ENCODE measurements at regions not wholly inside any gene's neighbourhood (a gene's known extent, or its start where the extent isn't known, plus 50 kb on each side); places are given as distances from the start of the nearest gene placed in this dataset.

GRCh38 chr13:90995001-90995400, 352.5 kb upstream of the MIR17HG start:
- 77% methylated on average over 3 of the region's 3 CpGs for WGBS
- Histone ChIP-seq H3K27me3 (ENCODE audit: control insufficient read depth in 4 of 4, insufficient read depth in 4 of 4, low read length in 3 of 4) (peaks cover 0 to 4% (median 0%) of the 10 kb centered on the region in 4 donors), H3K4me3 (ENCODE audit: low read depth in 1 of 3, low read length in 3 of 3) (no peak overlapping the region), H3K27ac (ENCODE audit: low read depth in 1 of 2, low read length in 2 of 2) (no peak overlapping the region), H3K9me3 (ENCODE audit: control insufficient read depth in 4 of 4, low read length in 3 of 4) (no peaks in the 10 kb centered on the region), H3K9ac (ENCODE audit: low read depth in 1 of 2, low read length in 2 of 2) (no peak overlapping the region), H3K36me3 (ENCODE audit: control insufficient read depth in 4 of 4, insufficient read depth in 3 of 4, low read depth in 1 of 4, low read length in 3 of 4) (no peaks in the 10 kb centered on the region), H3K4me1 (ENCODE audit: control insufficient read depth in 4 of 4, insufficient read depth in 4 of 4, low read length in 3 of 4) (no peaks in the 10 kb centered on the region)
- no peak for TF ChIP-seq SP1 (IDR thresholded peaks at IDR 0.05)
- TF ChIP-seq YY1 (IDR thresholded peaks at IDR 0.05), result no peak
- no peak for TF ChIP-seq MAX (IDR thresholded peaks at IDR 0.05)
- no peak for TF ChIP-seq CTCF (IDR thresholded peaks at IDR 0.05; ENCODE audit: low read depth, low read length, missing input control)
- no peak for TF ChIP-seq GABPA (IDR thresholded peaks at IDR 0.05 in 1 of 2, conservative IDR thresholded peaks at IDR 0.05 in 1 of 2)
- TF ChIP-seq FOXA2 (IDR thresholded peaks at IDR 0.05), result no peak
- no peak for TF ChIP-seq NR2F2 (IDR thresholded peaks at IDR 0.05)
- no peak for TF ChIP-seq RXRA (IDR thresholded peaks at IDR 0.05)
- no peak for TF ChIP-seq TAF1 (conservative IDR thresholded peaks at IDR 0.05)
- DNase-seq (ENCODE audit: low spot score), result no peak

GRCh38 chr13:90995614-90996013, 351.9 kb upstream of the MIR17HG start:
- H3K36me3 ChIP-seq (ENCODE audit: control insufficient read depth in 4 of 4, insufficient read depth in 3 of 4, low read depth in 1 of 4, low read length in 3 of 4), result no peaks in the 10 kb centered on the region
- no peak overlapping the region for H3K9ac ChIP-seq (ENCODE audit: low read depth in 1 of 2, low read length in 2 of 2)
- H3K4me3 ChIP-seq (ENCODE audit: low read depth in 1 of 3, low read length in 3 of 3), result no peak overlapping the region
- TF ChIP-seq EGR1 (IDR thresholded peaks at IDR 0.05; ENCODE audit: low read depth in 2 of 2) (no peak), YY1 (IDR thresholded peaks at IDR 0.05) (no peak)
- H3K27me3 ChIP-seq (ENCODE audit: control insufficient read depth in 4 of 4, insufficient read depth in 4 of 4, low read length in 3 of 4), result peaks cover 0 to 4% (median 0%) of the 10 kb centered on the region in 4 donors
- no peak for DNase-seq (ENCODE audit: low spot score)
- H3K9me3 ChIP-seq (ENCODE audit: control insufficient read depth in 4 of 4, low read length in 3 of 4), result no peaks in the 10 kb centered on the region
- H3K27ac ChIP-seq (ENCODE audit: low read depth in 1 of 2, low read length in 2 of 2), result no peak overlapping the region
- no peaks in the 10 kb centered on the region for H3K4me1 ChIP-seq (ENCODE audit: control insufficient read depth in 4 of 4, insufficient read depth in 4 of 4, low read length in 3 of 4)
- 68% methylated on average over 4 of the region's 4 CpGs for WGBS

GRCh38 chr13:90997951-90998350, 349.5 kb upstream of the MIR17HG start:
- Histone ChIP-seq H3K4me3 (ENCODE audit: low read depth in 1 of 3, low read length in 3 of 3) (no peak overlapping the region), H3K9ac (ENCODE audit: low read depth in 1 of 2, low read length in 2 of 2) (no peak overlapping the region), H3K4me1 (ENCODE audit: control insufficient read depth in 4 of 4, insufficient read depth in 4 of 4, low read length in 3 of 4) (no peaks in the 10 kb centered on the region), H3K36me3 (ENCODE audit: control insufficient read depth in 4 of 4, insufficient read depth in 3 of 4, low read depth in 1 of 4, low read length in 3 of 4) (no peaks in the 10 kb centered on the region), H3K9me3 (ENCODE audit: control insufficient read depth in 4 of 4, low read length in 3 of 4) (no peaks in the 10 kb centered on the region), H3K27me3 (ENCODE audit: control insufficient read depth in 4 of 4, insufficient read depth in 4 of 4, low read length in 3 of 4) (peaks cover 0 to 4% (median 0%) of the 10 kb centered on the region in 4 donors), H3K27ac (ENCODE audit: low read depth in 1 of 2, low read length in 2 of 2) (no peak overlapping the region)
- WGBS, result 83% methylated on average over 1 of the region's 1 CpG
- TF ChIP-seq RAD21 (IDR thresholded peaks at IDR 0.05) (no peak), REST (IDR thresholded peaks at IDR 0.05) (no peak), JUND (IDR thresholded peaks at IDR 0.05) (no peak), HNF4A (conservative IDR thresholded peaks at IDR 0.05) (no peak), EGR1 (IDR thresholded peaks at IDR 0.05; ENCODE audit: low read depth in 2 of 2) (no peak), ZBTB33 (IDR thresholded peaks at IDR 0.05) (no peak), GABPA (IDR thresholded peaks at IDR 0.05 in 1 of 2, conservative IDR thresholded peaks at IDR 0.05 in 1 of 2) (no peak), FOXA1 (IDR thresholded peaks at IDR 0.05) (no peak), SP1 (IDR thresholded peaks at IDR 0.05) (no peak), HNF4G (IDR thresholded peaks at IDR 0.05) (no peak), CTCF (IDR thresholded peaks at IDR 0.05; ENCODE audit: low read depth, low read length, missing input control) (no peak)
- no peak for DNase-seq (ENCODE audit: low spot score)

Measured in liver (tissue), 8 donors.